GM12874 (cell line): ENCODE measurements at regions not wholly inside any gene's neighbourhood (a gene's known extent, or its start where the extent isn't known, plus 50 kb on each side); places are given as distances from the start of the nearest gene placed in this dataset.

Source experiments
- TF ChIP-seq, protein P1 (sequence below): IDR thresholded peaks from 2 replicates; pipeline ENCODE4 v1.5.1; 2011; ENCODE audit warnings: low read depth, mild to moderate bottlenecking, control low read depth, low read length, moderate library complexity; ENCODE audit not compliant: insufficient read depth

GRCh38 chr11:70808686-70809375 lies 410.5 kb downstream of the CTTN start:
- TF ChIP-seq, protein P1, sequence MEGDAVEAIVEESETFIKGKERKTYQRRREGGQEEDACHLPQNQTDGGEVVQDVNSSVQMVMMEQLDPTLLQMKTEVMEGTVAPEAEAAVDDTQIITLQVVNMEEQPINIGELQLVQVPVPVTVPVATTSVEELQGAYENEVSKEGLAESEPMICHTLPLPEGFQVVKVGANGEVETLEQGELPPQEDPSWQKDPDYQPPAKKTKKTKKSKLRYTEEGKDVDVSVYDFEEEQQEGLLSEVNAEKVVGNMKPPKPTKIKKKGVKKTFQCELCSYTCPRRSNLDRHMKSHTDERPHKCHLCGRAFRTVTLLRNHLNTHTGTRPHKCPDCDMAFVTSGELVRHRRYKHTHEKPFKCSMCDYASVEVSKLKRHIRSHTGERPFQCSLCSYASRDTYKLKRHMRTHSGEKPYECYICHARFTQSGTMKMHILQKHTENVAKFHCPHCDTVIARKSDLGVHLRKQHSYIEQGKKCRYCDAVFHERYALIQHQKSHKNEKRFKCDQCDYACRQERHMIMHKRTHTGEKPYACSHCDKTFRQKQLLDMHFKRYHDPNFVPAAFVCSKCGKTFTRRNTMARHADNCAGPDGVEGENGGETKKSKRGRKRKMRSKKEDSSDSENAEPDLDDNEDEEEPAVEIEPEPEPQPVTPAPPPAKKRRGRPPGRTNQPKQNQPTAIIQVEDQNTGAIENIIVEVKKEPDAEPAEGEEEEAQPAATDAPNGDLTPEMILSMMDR = no peak

- TF ChIP-seq, protein P1 = no peak
Observed at GRCh38 chr11:70810133-70810532, 411.8 kb downstream of the CTTN start.

DNA sequence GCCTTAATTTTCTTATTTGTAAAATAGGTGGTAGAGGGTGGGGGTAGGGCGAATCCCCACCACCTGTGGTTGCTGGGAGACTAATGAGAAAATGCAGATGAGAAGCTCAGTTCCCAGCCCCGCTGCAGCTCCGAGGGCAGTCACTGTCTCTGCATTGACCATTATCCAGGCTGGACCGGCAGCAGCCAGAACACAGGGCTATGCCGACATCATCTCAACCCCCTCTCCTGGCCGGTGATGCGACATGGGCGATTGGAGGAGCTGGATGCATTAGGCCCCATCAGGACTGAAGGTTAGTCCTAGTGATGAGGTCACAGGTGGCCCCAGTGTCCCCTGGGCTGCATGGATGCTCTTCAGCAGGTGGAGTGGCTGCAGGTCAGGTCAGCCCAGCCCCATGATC lies 412.4 kb downstream of the CTTN start:
- TF ChIP-seq, protein P1 = no peak

DNA sequence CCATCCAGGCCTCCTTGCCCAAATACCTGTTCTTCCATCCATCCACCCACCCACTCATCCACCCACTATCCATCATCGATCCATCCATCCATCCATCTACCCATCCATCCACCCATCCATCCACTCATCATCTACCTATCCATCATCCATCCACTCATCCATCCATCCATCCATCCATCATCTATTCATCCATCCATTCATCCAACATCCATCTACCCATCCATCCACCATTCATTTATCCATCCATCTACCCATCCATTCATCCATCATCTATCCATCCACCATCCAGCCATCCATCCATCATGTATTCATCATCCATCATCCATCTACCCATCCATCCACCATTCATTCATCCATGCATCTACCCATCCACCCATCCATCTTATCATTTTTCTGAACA lies 413.2 kb downstream of the CTTN start:
- TF ChIP-seq, protein P1 = no peak

GRCh38 chr11:70811915-70812314 lies 413.6 kb downstream of the CTTN start:
- TF ChIP-seq, protein P1 = no peak

- TF ChIP-seq, protein P1 = no peak
Observed at GRCh38 chr11:70812472-70812871, 414.1 kb downstream of the CTTN start.

DNA sequence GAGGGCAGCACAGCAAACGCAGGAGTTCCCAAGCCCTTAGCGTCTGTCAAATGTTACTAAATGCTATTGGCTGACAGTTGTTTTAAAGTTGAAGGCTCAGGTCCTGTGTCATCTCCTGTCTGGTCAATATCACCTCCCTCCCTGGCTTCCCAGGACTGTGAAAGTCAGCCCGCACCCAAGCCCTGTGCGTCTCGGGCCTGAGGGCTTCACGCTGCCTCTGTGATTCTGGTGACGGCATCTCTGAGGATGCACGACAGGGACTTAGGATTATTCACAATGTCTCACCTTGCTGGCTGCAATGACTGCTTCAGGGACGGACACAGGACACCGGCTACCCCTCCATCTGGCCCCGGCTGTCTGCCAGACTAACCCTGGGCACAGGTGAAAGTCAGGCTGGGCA lies 415.3 kb downstream of the CTTN start:
- TF ChIP-seq, protein P1 = no peak
